ENCODE measurements at regions not wholly inside any gene's neighbourhood (a gene's known extent, or its start where the extent isn't known, plus 50 kb on each side); places are given as distances from the start of the nearest gene placed in this dataset.
"Not testable (repeated sequence)": the region's sequence is repeated elsewhere in the genome, so short reads cannot be mapped to it uniquely, and the experiment has no call there.

DNA sequence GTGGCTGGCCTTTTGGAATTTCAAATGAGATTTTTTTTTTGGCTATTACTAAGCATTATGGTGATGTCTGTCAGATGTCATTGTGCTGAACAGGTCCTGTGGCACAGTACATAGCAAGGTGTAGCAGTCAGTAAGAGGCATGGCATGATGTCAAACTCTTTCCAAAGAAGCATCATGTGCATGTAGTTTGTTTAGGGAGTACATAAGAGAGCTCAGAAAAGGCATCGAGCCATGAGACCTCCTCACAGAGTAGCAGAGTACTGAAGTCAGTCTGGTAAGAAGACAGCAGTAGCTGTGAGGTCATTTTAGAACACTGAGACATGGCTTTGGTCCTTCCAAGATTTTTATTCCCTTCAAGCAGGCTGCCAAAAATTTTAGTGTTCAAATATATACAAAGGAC lies 134.9 kb upstream of the SPRED1 start:
- ChIA-PET CTCF (no interaction called here), POLR2A (no interaction called here)
- DNase-seq (ENCODE audit: extremely low spot score) = no peak
- TF ChIP-seq ELF4 (IDR thresholded peaks at IDR 0.05) (no peak), BHLHE40 (IDR thresholded peaks at IDR 0.05; ENCODE audit: borderline replicate concordance) (no peak), SP1 (IDR thresholded peaks at IDR 0.05) (no peak), L3MBTL2 (conservative IDR thresholded peaks at IDR 0.05) (no peak), FOXK2 (IDR thresholded peaks at IDR 0.05) (no peak), ZNF384 (IDR thresholded peaks at IDR 0.05) (no peak), HDGF (IDR thresholded peaks at IDR 0.05; ENCODE audit: borderline replicate concordance) (no peak), NFRKB (IDR thresholded peaks at IDR 0.05) (no peak), TARDBP (IDR thresholded peaks at IDR 0.05) (no peak), FOXA1 (IDR thresholded peaks at IDR 0.05) (no peak), SUZ12 (IDR thresholded peaks at IDR 0.05) (no peak), LEF1 (IDR thresholded peaks at IDR 0.05; ENCODE audit: borderline replicate concordance) (no peak), ARNT (IDR thresholded peaks at IDR 0.05) (no peak), CTBP1 (IDR thresholded peaks at IDR 0.05; ENCODE audit: borderline replicate concordance) (no peak), FOXM1 (IDR thresholded peaks at IDR 0.05; ENCODE audit: borderline replicate concordance) (no peak)
- TF ChIP-seq, protein P1, sequence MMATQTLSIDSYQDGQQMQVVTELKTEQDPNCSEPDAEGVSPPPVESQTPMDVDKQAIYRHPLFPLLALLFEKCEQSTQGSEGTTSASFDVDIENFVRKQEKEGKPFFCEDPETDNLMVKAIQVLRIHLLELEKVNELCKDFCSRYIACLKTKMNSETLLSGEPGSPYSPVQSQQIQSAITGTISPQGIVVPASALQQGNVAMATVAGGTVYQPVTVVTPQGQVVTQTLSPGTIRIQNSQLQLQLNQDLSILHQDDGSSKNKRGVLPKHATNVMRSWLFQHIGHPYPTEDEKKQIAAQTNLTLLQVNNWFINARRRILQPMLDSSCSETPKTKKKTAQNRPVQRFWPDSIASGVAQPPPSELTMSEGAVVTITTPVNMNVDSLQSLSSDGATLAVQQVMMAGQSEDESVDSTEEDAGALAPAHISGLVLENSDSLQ (IDR thresholded peaks at IDR 0.05) = no peak

DNA sequence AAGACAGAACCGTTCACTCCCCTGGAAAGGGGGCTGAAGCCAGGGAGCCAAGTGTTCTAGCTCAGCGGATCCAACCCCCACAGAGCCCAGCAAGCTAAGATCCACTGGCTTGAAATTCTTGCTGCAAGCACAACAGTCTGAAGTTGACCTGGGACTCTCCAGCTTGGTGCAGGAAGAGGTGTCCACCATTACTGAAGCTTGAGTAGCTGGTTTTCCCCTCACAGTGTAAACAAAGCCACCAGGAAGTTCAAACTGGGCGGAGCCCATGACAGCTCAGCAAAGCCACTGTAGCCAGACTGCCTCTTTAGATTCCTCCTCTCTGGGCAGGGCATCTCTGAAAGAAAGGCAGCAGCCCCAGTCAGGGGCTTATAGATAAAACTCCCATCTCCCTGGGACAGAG lies 132.8 kb upstream of the SPRED1 start:
- CTCF ChIA-PET; POLR2A ChIA-PET; DNase-seq (ENCODE audit: extremely low spot score): not testable (repeated sequence)

DNA sequence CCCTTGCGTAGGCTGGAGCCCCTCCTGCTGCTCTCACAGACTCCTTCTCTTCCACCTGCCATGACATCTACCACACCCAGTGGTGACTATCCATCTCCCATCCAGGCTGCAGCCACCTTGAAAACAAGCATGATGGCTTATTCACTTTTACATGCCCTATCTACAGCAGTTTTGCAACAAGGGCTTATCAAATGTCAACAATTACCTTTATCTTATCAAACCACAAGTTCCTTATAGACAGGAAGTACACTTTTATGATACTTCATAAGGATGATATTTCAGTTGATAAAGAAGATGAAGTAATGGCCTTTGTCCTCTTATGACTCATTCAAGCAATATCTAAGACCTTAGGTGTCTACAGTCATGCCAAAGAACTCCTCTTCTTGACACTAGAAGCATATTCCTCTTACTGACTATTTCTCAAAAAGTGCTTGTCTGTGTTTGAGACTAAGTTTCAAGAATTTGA lies 125.3 kb upstream of the SPRED1 start:
- TF ChIP-seq L3MBTL2 (conservative IDR thresholded peaks at IDR 0.05) = no peak
- no peak for TF ChIP-seq SUZ12 (IDR thresholded peaks at IDR 0.05)
- TF ChIP-seq BHLHE40 (IDR thresholded peaks at IDR 0.05; ENCODE audit: borderline replicate concordance) = no peak
- TF ChIP-seq CTBP1 (IDR thresholded peaks at IDR 0.05; ENCODE audit: borderline replicate concordance) = no peak
- no peak for TF ChIP-seq SP1 (IDR thresholded peaks at IDR 0.05)
- TF ChIP-seq FOXA1 (IDR thresholded peaks at IDR 0.05) = no peak
- TF ChIP-seq, protein P1 (IDR thresholded peaks at IDR 0.05) = no peak
- TF ChIP-seq ARNT (IDR thresholded peaks at IDR 0.05) = no peak
- POLR2A ChIA-PET = no interaction called here
- DNase-seq (ENCODE audit: extremely low spot score) = no peak
- CTCF ChIA-PET = no interaction called here

DNA sequence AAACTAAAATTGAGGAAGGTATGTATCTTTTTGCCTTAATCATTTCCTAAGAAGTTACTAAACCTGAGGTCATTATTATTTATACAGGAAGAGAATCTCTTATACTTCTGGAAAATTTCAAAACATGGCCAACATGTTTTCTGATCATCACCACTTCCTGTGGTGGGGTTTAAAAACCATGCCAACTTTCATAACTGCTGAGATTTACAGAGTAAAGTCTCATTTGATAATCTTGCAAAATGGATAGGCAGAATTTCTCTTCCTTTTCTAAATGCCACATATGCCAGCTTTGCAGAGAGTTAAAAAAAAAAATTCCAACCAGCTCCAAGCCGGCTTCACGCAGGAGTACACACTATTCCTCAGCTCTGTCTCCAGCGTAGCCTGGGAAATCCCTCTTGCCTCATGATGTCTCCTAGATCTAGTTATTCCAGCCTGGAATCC lies 124.3 kb upstream of the SPRED1 start:
- POLR2A ChIA-PET = no interaction called here
- CTCF ChIA-PET = interaction anchor here (0.8 kb wide), 1 partner anchor 63 kb away, joined by 4 read pairs; no protein-coding TSS in a partner anchor
- DNase-seq (ENCODE audit: extremely low spot score) = no peak
- TF ChIP-seq, protein P1 (IDR thresholded peaks at IDR 0.05) = no peak
- TF ChIP-seq SUZ12 (IDR thresholded peaks at IDR 0.05) (no peak), SP1 (IDR thresholded peaks at IDR 0.05) (no peak)

DNA sequence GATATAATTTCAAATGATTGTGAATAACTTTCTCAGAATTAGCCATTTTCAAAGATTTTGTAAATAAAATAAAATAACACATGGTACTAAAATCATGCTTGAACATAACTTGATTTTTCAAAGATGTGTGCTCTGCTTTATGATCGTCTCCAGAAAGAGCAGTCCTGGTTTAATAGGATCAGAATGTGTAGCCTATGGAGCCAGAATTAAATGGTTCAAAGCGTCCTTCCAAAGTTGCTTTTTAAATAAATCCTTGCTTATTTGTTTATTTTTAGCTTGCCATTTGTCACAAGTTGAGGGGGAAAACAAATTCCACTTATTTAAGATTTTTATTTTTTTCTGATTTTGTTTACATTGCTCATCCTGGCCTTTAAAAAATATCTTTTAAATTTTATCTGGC lies 123.7 kb upstream of the SPRED1 start:
- no peak for TF ChIP-seq NFRKB (IDR thresholded peaks at IDR 0.05)
- no peak for TF ChIP-seq FOXM1 (IDR thresholded peaks at IDR 0.05; ENCODE audit: borderline replicate concordance)
- no peak for TF ChIP-seq HDGF (IDR thresholded peaks at IDR 0.05; ENCODE audit: borderline replicate concordance)
- no peak for TF ChIP-seq SP1 (IDR thresholded peaks at IDR 0.05)
- TF ChIP-seq, protein P1 (IDR thresholded peaks at IDR 0.05) = no peak
- TF ChIP-seq ELF4 (IDR thresholded peaks at IDR 0.05) = no peak
- TF ChIP-seq FOXK2 (IDR thresholded peaks at IDR 0.05) = no peak
- TF ChIP-seq LEF1 (IDR thresholded peaks at IDR 0.05; ENCODE audit: borderline replicate concordance) = no peak
- TF ChIP-seq BHLHE40 (IDR thresholded peaks at IDR 0.05; ENCODE audit: borderline replicate concordance) = no peak
- TF ChIP-seq FOXA1 (IDR thresholded peaks at IDR 0.05) = no peak
- no peak for TF ChIP-seq L3MBTL2 (conservative IDR thresholded peaks at IDR 0.05)
- CTCF ChIA-PET = interaction anchor here (0.8 kb wide), 1 partner anchor 62 kb away, joined by 4 read pairs; no protein-coding TSS in a partner anchor
- no peak for DNase-seq (ENCODE audit: extremely low spot score)
- POLR2A ChIA-PET = no interaction called here

DNA sequence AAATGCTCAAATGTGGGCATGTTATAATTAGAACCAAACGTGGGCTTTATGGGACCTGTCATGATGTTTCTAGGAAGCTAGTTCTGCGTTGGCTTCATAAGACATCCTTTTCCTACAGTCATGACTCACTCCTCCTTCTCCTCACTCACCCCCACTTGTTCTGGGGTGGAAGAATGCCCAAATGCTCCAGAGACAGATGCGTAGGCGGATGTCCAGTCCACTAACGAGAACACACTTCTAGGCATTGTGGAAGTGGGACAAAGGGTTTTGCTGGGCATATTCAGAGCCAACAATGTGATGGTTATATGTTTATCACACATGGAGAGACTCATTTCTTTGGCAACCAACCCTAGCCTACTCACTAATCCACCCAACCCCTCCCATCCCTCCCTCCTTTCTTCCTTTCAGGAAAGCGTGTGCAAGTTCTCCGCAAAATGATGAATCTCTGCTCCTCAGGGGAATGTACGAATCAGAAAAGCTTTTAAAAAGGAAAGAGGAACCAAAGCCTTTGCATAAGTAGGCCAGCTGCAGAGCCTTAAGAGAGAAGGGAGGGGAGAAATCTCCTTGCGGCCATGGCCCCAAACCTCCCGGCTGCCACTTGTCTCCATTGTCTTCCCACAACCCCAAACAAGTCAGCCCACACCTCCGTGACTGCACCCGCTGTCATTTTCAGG lies 123.0 kb upstream of the SPRED1 start:
- CTCF ChIA-PET = no interaction called here
- TF ChIP-seq ELF4 (IDR thresholded peaks at IDR 0.05) (no peak), FOXA1 (IDR thresholded peaks at IDR 0.05) (no peak), LEF1 (IDR thresholded peaks at IDR 0.05; ENCODE audit: borderline replicate concordance) (no peak), FOXM1 (IDR thresholded peaks at IDR 0.05; ENCODE audit: borderline replicate concordance) (no peak), FOXK2 (IDR thresholded peaks at IDR 0.05) (no peak), L3MBTL2 (conservative IDR thresholded peaks at IDR 0.05) (no peak), NFRKB (IDR thresholded peaks at IDR 0.05) (no peak), TARDBP (IDR thresholded peaks at IDR 0.05) (no peak), BHLHE40 (IDR thresholded peaks at IDR 0.05; ENCODE audit: borderline replicate concordance) (no peak), CTBP1 (IDR thresholded peaks at IDR 0.05; ENCODE audit: borderline replicate concordance) (no peak), SP1 (IDR thresholded peaks at IDR 0.05) (no peak), ARNT (IDR thresholded peaks at IDR 0.05) (no peak), SUZ12 (IDR thresholded peaks at IDR 0.05) (no peak)
- TF ChIP-seq, protein P1 (IDR thresholded peaks at IDR 0.05) = no peak
- no peak for DNase-seq (ENCODE audit: extremely low spot score)
- POLR2A ChIA-PET = no interaction called here

Data from HEK293T (cell line).